Endodermal cell (in vitro differentiated cells): ENCODE measurements at regions not wholly inside any gene's neighbourhood (a gene's known extent, or its start where the extent isn't known, plus 50 kb on each side); places are given as distances from the start of the nearest gene placed in this dataset.

Experiments
- DNase-seq: peaks from one replicate; pipeline ENCODE4 v3.0.0-alpha.2; 2017
- H3K27ac ChIP-seq: 2 replicates; pipeline ENCODE4 v1.5.1; 2013; ENCODE audit warnings: mild to moderate bottlenecking, low read depth, low read length, moderate library complexity
- H3K27me3 ChIP-seq: 2 replicates; pipeline ENCODE4 v1.6.1; 2013; ENCODE audit warnings: mild to moderate bottlenecking, low read length, moderate library complexity; ENCODE audit not compliant: insufficient read depth, control insufficient read depth, poor library complexity, severe bottlenecking
- H3K36me3 ChIP-seq: 2 replicates; pipeline ENCODE4 v1.7.0; 2013; ENCODE audit warnings: mild to moderate bottlenecking, low read length, moderate library complexity; ENCODE audit not compliant: control insufficient read depth, insufficient read depth
- H3K4me1 ChIP-seq: one replicate; pipeline ENCODE4 v1.7.0; 2013; ENCODE audit warnings: low read length; ENCODE audit not compliant: control insufficient read depth, insufficient read depth
- H3K4me3 ChIP-seq: 2 replicates; pipeline ENCODE4 v1.5.1; 2013; ENCODE audit warnings: mild to moderate bottlenecking, low read length, moderate library complexity
- H3K9ac ChIP-seq: 2 replicates; pipeline ENCODE4 v1.6.1; 2013; ENCODE audit warnings: mild to moderate bottlenecking, low read length, moderate library complexity; ENCODE audit not compliant: poor library complexity, severe bottlenecking; ENCODE audit errors: extremely low read depth
- H3K9me3 ChIP-seq: 2 replicates; pipeline ENCODE4 v1.6.1; 2013; ENCODE audit warnings: mild to moderate bottlenecking, low read length, moderate library complexity; ENCODE audit not compliant: control insufficient read depth
- H3K27ac Mint-ChIP-seq: 2 replicates; pipeline ENCODE4 v1.8.0; 2020; ENCODE audit warnings: mixed read lengths
- H3K27me3 Mint-ChIP-seq: 2 replicates; pipeline ENCODE4 v1.8.0; 2021; ENCODE audit warnings: mild to moderate bottlenecking, mixed read lengths; ENCODE audit not compliant: insufficient read depth
- H3K36me3 Mint-ChIP-seq: 2 replicates; pipeline ENCODE4 v1.8.0; 2020; ENCODE audit warnings: low read depth, mixed read lengths
- H3K4me1 Mint-ChIP-seq: 2 replicates; pipeline ENCODE4 v1.8.0; 2020; ENCODE audit warnings: mixed read lengths
- H3K4me3 Mint-ChIP-seq: 2 replicates; pipeline ENCODE4 v1.8.0; 2020; ENCODE audit warnings: mild to moderate bottlenecking, moderate library complexity, mixed read lengths
- H3K9me3 Mint-ChIP-seq: 2 replicates; pipeline ENCODE4 v1.8.0; 2020; ENCODE audit warnings: mild to moderate bottlenecking, mixed read lengths
- CTCF ChIP-seq: fragments of 200-600 bp; sonication (generic); conservative IDR thresholded peaks from 2 replicates; pipeline ENCODE4 v1.5.0; 2021; ENCODE audit warnings: antibody characterized with exemption, mild to moderate bottlenecking
- WGBS, 2 experiments: methylation state at CpG; one replicate each; pipeline versions ENCODE4 v1.1.5 to v1.1.7; 2013; ENCODE audit warnings: missing lambda C conversion rate in 2 of 2, mixed read lengths in 1 of 2; ENCODE audit not compliant: insufficient coverage in 1 of 2, insufficient read length in 1 of 2; 5-methylcytosine and 5-hydroxymethylcytosine counted together

- Histone ChIP-seq H3K27me3 (no peaks in the 10 kb centered on the region), H3K9ac (no peak overlapping the region), H3K9me3 (peaks cover 6% of the 10 kb centered on the region), H3K4me3 (no peak overlapping the region), H3K27ac (no peak overlapping the region), H3K36me3 (no peaks in the 10 kb centered on the region), H3K4me1 (no peaks in the 10 kb centered on the region)
- Mint-ChIP-seq H3K9me3 (peaks cover 26% of the 10 kb centered on the region), H3K36me3 (no peaks in the 10 kb centered on the region), H3K4me1 (no peaks in the 10 kb centered on the region), H3K27ac (no peak overlapping the region), H3K4me3 (no peak overlapping the region), H3K27me3 (no peaks in the 10 kb centered on the region)
- TF ChIP-seq CTCF = no peak
- no peak for DNase-seq
These were observed 239.5 kb upstream of the MAP3K1 start for GRCh38 chr5:56575821-56576220.

GRCh38 chr5:56574778-56575177, 240.6 kb upstream of the MAP3K1 start:
- H3K9ac ChIP-seq = no peak overlapping the region
- no peaks in the 10 kb centered on the region for H3K4me1 ChIP-seq
- WGBS, 2 experiments = 94 to 100% methylated on average over 1 of the region's 1 CpG
- DNase-seq = no peak
- Mint-ChIP-seq H3K27ac (no peak overlapping the region), H3K4me1 (no peaks in the 10 kb centered on the region), H3K4me3 (no peak overlapping the region), H3K27me3 (no peaks in the 10 kb centered on the region), H3K9me3 (peaks cover 26% of the 10 kb centered on the region), H3K36me3 (no peaks in the 10 kb centered on the region)
- no peak overlapping the region for H3K4me3 ChIP-seq
- H3K9me3 ChIP-seq = peaks cover 6% of the 10 kb centered on the region
- no peak overlapping the region for H3K27ac ChIP-seq
- H3K27me3 ChIP-seq = no peaks in the 10 kb centered on the region
- no peaks in the 10 kb centered on the region for H3K36me3 ChIP-seq
- TF ChIP-seq CTCF = no peak

GRCh38 chr5:56569566-56569965, 245.8 kb upstream of the MAP3K1 start:
- 86 to 89% methylated on average over 1 of the region's 1 CpG for WGBS, 2 experiments
- Mint-ChIP-seq H3K27ac (no peak overlapping the region), H3K4me1 (peaks cover 7% of the 10 kb centered on the region), H3K9me3 (peaks cover 25% of the 10 kb centered on the region), H3K36me3 (no peaks in the 10 kb centered on the region), H3K27me3 (no peaks in the 10 kb centered on the region), H3K4me3 (no peak overlapping the region)
- H3K36me3 ChIP-seq = no peaks in the 10 kb centered on the region
- H3K9me3 ChIP-seq = peaks cover 6% of the 10 kb centered on the region
- DNase-seq = no peak
- H3K27ac ChIP-seq = no peak overlapping the region
- no peaks in the 10 kb centered on the region for H3K4me1 ChIP-seq
- no peak overlapping the region for H3K9ac ChIP-seq
- TF ChIP-seq CTCF = no peak
- H3K4me3 ChIP-seq = no peak overlapping the region
- no peaks in the 10 kb centered on the region for H3K27me3 ChIP-seq
